ENCODE measurements at regions not wholly inside any gene's neighbourhood (a gene's known extent, or its start where the extent isn't known, plus 50 kb on each side); places are given as distances from the start of the nearest gene placed in this dataset.

DNA sequence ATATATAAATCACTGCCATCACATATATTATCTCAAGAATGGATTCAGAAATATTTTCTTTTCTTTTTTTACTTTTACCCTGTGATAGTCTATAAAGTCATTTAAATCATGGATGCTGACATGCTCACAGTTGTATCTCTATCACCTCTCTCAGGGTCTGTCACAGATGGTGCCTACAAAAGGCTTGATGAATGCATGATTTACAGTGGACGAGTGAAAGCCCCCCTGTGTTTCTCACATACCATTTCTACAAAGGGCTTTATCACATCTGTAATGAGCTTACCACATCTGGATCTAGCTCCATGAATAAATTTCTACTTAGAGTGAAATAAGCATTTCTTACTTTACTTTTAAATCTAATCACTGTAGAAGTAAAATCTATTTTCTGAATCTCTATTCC lies 121.4 kb upstream of the CARD18 start:
- TF ChIP-seq CEBPB (IDR thresholded peaks at IDR 0.05), result no peak
- TF ChIP-seq, protein P1, sequence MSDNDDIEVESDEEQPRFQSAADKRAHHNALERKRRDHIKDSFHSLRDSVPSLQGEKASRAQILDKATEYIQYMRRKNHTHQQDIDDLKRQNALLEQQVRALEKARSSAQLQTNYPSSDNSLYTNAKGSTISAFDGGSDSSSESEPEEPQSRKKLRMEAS (IDR thresholded peaks at IDR 0.05), result no peak
- TF ChIP-seq, protein P2, sequence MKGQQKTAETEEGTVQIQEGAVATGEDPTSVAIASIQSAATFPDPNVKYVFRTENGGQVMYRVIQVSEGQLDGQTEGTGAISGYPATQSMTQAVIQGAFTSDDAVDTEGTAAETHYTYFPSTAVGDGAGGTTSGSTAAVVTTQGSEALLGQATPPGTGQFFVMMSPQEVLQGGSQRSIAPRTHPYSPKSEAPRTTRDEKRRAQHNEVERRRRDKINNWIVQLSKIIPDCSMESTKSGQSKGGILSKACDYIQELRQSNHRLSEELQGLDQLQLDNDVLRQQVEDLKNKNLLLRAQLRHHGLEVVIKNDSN (IDR thresholded peaks at IDR 0.05), result no peak
- no peak for TF ChIP-seq ZBTB7A (IDR thresholded peaks at IDR 0.05; ENCODE audit: low read depth)
- no peak for TF ChIP-seq FOXM1 (IDR thresholded peaks at IDR 0.05; ENCODE audit: borderline replicate concordance, low read depth)
- no peak for TF ChIP-seq TAF1 (IDR thresholded peaks at IDR 0.05; ENCODE audit: low read depth)
- TF ChIP-seq YY1 (IDR thresholded peaks at IDR 0.05; ENCODE audit: low read depth), result no peak
- TF ChIP-seq TCF12 (IDR thresholded peaks at IDR 0.05; ENCODE audit: low read depth), result no peak
- TF ChIP-seq EGR1 (IDR thresholded peaks at IDR 0.05), result no peak
- no peak for TF ChIP-seq EP300 (IDR thresholded peaks at IDR 0.05; ENCODE audit: borderline replicate concordance)
- TF ChIP-seq REST (IDR thresholded peaks at IDR 0.05; ENCODE audit: low read depth), result no peak
- no peak for TF ChIP-seq NFIC (IDR thresholded peaks at IDR 0.05)
- no peak for TF ChIP-seq TEAD4 (IDR thresholded peaks at IDR 0.05)
- no peak for TF ChIP-seq RAD21 (IDR thresholded peaks at IDR 0.05; ENCODE audit: low read depth)

DNA sequence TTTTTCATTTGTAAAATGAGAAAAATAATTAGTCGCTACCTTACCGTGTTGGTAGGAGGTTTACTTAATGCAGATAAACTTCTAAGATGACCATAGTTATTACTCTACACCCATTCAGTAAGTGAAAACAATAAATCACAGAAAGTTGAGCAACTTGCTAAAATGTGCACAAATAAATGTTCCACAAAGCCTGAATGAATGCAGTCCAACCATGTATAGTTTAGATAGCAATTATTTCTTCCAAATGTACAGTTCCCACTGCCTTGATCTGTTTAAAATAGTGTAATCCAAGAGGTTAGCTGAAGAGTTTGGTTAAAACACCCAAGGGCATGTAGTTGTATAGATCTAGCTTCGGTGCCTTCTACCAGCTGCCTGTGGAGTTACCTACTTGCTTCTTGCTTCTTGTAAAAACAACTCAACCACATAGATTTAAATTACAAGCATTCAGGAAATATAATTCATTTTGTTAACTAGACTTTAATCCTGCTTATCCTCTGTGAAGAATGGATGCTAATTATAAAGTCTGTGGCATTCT lies 106.3 kb upstream of the CARD18 start:
- no peak for TF ChIP-seq EGR1 (IDR thresholded peaks at IDR 0.05)
- no peak for TF ChIP-seq YY1 (IDR thresholded peaks at IDR 0.05; ENCODE audit: low read depth)
- no peak for TF ChIP-seq TCF12 (IDR thresholded peaks at IDR 0.05; ENCODE audit: low read depth)
- TF ChIP-seq, protein P2 (IDR thresholded peaks at IDR 0.05), result no peak
- no peak for TF ChIP-seq FOXM1 (IDR thresholded peaks at IDR 0.05; ENCODE audit: borderline replicate concordance, low read depth)
- no peak for TF ChIP-seq CEBPB (IDR thresholded peaks at IDR 0.05)
- TF ChIP-seq RAD21 (IDR thresholded peaks at IDR 0.05; ENCODE audit: low read depth), result no peak
- no peak for TF ChIP-seq TAF1 (IDR thresholded peaks at IDR 0.05; ENCODE audit: low read depth)
- no peak for TF ChIP-seq ZBTB7A (IDR thresholded peaks at IDR 0.05; ENCODE audit: low read depth)
- TF ChIP-seq NFIC (IDR thresholded peaks at IDR 0.05), result no peak
- TF ChIP-seq EP300 (IDR thresholded peaks at IDR 0.05; ENCODE audit: borderline replicate concordance), result no peak
- TF ChIP-seq CREB1 (IDR thresholded peaks at IDR 0.05; ENCODE audit: low read depth), result no peak
- no peak for TF ChIP-seq REST (IDR thresholded peaks at IDR 0.05; ENCODE audit: low read depth)
- TF ChIP-seq TEAD4 (IDR thresholded peaks at IDR 0.05), result no peak
- TF ChIP-seq, protein P1 (IDR thresholded peaks at IDR 0.05), result no peak

GRCh38 chr11:105244160-105244825 lies 104.7 kb upstream of the CARD18 start:
- no peak for TF ChIP-seq ZBTB7A (IDR thresholded peaks at IDR 0.05; ENCODE audit: low read depth)
- no peak for TF ChIP-seq TAF1 (IDR thresholded peaks at IDR 0.05; ENCODE audit: low read depth)
- no peak for TF ChIP-seq CREB1 (IDR thresholded peaks at IDR 0.05; ENCODE audit: low read depth)
- no peak for TF ChIP-seq TCF12 (IDR thresholded peaks at IDR 0.05; ENCODE audit: low read depth)
- TF ChIP-seq RAD21 (IDR thresholded peaks at IDR 0.05; ENCODE audit: low read depth), result no peak
- no peak for TF ChIP-seq TEAD4 (IDR thresholded peaks at IDR 0.05)
- TF ChIP-seq EGR1 (IDR thresholded peaks at IDR 0.05), result no peak
- TF ChIP-seq, protein P2 (IDR thresholded peaks at IDR 0.05), result no peak
- TF ChIP-seq, protein P1 (IDR thresholded peaks at IDR 0.05), result no peak
- TF ChIP-seq YY1 (IDR thresholded peaks at IDR 0.05; ENCODE audit: low read depth), result no peak
- no peak for TF ChIP-seq NFIC (IDR thresholded peaks at IDR 0.05)
- TF ChIP-seq CEBPB (IDR thresholded peaks at IDR 0.05), result no peak
- TF ChIP-seq FOXM1 (IDR thresholded peaks at IDR 0.05; ENCODE audit: borderline replicate concordance, low read depth), result no peak
- no peak for TF ChIP-seq REST (IDR thresholded peaks at IDR 0.05; ENCODE audit: low read depth)
- no peak for TF ChIP-seq EP300 (IDR thresholded peaks at IDR 0.05; ENCODE audit: borderline replicate concordance)
